DLD1 (cell line): ENCODE measurements at regions not wholly inside any gene's neighbourhood (a gene's known extent, or its start where the extent isn't known, plus 50 kb on each side); places are given as distances from the start of the nearest gene placed in this dataset.

Experiments used
- in situ Hi-C: cut with HindIII; loops from 2 replicates; pipeline ENCODE4 v1.10.0; 2017; ENCODE audit warnings: low sequenced_read_pairs

DNA sequence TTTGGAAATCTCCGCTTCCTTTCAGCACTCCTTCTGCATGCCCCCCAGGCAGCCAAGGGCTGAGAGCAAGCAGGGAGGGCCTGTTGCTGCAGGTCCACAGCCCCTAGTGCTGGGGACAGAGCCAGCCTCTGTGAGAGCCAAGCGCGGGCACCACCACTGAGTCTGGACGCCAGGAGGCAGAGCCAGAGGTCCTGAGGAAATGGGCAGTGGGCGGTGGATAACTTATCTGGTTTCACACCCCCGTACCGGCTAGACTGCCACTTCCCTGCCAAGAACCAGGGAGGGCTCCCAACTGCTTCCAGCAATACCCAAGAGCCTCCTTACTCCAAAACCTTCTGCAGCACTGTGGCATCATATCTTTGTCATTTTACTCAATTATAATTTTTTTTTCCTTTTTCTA is 141.6 kb upstream of the IGF1R start:
- in situ Hi-C loops, result no loop called here

DNA sequence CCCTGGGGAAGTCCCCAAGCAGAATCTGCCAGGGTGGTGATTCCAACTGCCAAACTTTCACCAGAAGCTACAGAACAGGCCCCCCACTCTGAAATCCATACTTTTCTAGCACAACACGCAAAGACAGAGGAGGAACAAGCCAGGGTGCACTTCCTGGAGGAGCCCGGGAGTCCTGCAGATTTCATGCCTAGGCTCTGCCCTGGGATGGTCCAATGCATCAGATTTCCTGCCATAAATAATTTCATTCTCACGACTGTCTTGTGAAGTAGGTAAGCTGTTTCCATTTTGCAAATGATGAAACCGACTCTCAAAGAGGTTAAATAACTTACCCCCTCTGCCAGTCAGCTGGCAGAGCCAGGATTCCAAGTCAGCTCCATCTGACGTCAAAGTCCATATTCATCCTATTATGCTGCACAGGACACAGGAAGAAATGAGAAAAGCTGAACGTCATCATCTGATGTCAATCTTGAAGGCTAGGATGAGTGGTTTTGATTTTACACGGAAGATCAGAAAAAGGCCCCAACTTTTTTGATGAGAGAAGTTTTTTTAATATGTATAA is 134.8 kb upstream of the IGF1R start:
- in situ Hi-C loops, result no loop called here

DNA sequence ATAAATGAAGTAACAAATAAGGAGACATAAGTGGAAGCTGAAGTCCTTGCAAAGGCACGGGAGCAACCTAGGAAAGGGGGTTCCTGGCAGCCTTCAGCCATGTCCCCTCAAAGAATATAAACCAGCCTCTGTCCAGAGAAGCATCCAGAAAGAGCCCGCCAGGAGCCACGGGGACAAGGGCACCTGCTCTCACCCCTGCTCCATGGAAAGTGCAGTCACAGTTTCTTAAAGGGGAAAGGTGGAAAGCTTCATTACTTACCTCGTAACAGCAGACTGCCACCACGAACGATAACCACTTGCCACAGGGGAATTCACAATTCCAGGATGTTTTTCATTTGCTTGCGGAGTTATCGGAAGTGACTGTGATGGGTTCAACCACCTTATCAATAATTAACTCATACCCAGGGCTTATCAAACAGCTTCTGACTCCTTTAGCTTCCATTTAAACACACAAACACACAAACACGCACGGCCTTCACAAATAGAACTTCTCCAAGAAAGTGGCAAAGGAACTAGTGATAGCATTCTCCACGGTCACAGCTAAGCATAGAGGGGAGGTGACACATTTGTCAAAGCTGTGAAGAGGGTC is 134.2 kb upstream of the IGF1R start:
- in situ Hi-C loops, result no loop called here

DNA sequence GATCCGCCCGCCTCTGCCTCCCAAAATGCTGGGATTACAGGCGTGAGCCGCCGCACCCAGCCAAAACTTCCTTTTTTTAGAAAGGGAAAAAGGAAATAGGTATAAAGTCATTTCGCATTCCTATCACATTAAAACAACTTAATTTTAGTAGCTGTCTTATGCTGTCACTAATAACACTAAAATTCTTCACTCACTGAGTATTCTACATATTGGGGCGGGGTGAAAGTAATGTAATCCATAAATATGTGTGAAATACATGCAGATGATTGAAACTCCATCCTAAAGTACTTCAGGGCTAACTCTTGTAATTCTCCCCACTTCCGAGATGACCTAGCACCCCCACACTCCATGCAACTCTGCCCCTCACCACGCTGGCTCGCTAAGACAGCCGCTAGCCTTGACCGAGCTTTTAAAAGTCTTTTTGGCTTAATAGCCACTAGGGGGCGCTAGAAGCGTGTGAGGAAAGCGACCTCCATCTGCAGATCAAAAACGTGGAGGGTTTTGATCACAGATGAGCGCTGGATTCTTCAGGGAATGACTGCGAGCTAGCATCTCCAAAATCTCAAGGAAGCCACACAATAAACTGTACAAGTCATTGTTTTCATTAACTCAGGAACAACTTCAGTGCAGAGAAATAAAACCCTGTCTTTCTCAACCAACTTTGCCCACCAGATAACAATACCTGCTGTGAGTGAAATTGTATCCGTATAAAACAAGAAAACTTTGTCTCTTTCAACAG is 129.3 kb upstream of the IGF1R start:
- in situ Hi-C loops, result no loop called here

DNA sequence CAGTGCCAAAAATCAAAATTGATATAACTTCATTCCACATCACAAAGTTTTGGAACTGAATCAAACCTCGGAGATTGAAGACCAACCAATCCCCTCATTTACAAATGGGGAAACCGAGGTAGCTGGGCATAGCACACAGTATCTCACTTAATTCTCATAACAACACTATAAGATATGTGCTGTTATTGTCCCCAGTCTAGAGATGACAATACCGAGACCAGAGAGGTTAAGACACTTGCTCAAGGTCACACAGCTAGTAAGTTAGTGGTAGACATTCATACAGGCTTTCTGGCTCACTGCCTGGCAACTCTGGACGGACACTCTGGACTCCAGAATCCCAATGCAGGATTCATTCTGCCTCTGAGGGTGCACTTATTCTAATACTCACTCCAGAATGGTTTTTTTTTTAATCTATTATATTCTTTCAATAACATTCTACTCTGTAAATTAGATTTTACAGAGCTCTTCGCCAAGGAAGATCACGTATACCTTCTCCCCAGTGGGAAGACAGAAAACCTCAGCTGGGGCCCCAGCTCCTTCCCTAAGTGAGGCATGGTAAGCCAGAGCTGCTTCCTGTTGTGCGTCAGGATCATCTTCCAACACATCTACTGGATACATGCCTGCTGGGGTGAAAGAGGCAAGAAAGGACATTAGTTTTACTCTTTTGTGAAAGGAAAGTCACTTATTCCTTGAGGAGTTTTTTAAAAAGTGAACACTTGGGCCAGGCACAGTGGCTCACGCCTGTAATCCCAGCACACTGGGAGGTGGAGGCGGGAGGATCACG is 128.4 kb upstream of the IGF1R start:
- in situ Hi-C loops, result no loop called here

DNA sequence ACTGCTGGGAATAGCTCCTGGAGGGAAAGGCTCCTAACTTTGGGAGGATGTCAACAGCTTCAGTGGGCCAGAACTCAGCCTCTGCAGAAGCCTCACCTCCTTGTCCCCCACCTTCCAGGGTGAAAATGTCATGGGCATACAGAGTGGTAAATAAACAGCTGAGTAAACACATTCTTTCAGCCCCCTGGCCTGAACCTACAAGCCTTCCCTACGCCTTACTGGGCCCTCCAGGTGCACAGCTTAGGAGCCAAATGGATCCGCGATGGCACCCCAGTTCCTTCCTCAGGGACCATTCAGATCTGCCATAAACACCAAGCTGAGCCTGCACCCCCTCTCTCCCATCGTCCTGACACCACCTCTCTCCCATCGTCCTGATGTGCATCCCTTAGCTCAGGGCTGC is 126.2 kb upstream of the IGF1R start:
- in situ Hi-C loops, result no loop called here

DNA sequence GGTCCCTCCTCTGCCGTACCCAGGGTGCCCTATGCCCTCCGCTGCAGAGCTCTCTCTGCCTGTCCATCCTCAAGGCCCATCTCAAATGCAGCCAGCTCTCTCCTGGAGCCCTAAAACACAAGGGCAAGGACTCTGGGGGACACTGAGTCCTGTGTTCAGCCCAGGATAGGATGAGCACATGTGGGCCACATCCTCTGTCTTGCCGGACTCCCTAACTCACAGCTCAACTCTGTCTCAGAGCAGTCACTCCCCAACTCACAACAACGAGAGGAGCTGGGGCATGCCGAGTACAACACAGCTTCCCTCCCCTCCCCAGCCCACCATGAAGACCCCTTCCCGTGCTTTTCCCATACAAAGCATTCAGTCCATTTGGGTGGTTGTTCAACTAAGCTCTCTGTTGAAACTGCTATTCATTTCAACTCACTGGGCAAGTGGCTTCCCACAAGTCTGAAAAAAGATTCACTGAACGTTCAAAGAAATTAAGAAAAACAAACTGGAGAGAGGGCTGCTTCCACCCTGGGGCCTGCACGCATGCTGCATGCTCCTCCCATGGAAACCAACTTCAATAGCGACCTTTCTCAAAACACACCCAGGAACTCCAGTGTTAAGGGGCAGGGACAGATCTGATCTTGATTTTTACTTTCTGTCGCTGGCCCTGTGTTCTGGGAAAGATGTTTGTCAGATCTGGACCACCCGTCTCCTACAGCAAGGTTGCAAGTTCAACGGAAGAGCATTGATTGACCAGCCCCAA is 124.3 kb upstream of the IGF1R start:
- in situ Hi-C loops, result no loop called here

DNA sequence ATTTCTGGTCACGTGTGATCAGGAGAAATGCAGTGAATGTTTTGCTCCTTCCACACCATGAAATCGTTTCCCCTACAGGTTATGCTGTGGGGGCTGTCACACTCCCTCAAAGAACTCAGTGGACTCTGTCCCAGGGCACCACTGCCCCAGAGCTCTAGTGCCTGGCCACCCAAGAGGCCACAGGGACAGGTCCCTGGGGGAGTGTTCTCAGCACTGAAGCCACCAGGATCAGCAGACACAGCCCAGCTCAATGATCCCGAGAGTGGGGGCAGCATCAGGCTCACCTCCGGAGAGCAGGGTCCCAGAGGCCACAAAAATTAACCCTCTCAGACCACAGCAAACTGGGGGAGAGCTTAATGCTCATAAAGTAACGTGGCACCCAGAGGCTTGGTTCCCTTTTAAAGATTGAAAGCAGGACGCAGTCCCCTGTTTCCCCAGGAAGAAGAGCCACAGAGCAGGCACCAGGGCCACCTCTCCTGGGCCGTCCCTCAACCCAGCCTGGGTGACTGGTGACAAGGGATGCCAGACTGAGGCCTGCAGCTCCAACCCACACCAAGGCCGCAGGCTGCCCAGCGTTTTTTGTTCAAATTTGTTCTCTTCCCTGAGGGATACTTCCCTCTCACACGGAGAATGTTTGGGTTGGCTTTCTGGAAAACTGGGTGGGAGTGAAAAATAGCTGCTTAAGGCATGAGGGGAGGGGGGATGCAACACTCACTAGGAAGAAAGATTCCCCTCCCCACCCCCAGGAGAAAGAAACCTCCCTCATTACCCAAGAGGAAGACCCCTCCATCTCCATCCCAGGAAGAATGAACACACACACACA is 123.3 kb upstream of the IGF1R start:
- in situ Hi-C loops, result no loop called here

DNA sequence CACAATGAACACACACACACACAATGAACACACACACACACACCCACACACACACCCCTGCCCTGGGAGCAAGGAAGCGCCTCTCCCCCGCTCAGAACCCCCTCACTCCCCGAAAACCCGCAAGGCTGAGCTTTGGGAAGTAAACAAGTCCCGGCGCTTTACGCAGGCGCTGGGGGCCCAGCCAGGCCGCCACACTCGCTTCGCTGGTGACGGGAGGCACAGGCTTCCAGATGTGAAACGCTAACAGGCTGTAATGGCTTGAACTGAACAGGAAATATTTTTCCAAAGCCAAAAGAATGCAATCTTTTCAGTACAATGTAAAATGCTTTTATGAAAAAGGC is 122.7 kb upstream of the IGF1R start:
- in situ Hi-C loops, result no loop called here

DNA sequence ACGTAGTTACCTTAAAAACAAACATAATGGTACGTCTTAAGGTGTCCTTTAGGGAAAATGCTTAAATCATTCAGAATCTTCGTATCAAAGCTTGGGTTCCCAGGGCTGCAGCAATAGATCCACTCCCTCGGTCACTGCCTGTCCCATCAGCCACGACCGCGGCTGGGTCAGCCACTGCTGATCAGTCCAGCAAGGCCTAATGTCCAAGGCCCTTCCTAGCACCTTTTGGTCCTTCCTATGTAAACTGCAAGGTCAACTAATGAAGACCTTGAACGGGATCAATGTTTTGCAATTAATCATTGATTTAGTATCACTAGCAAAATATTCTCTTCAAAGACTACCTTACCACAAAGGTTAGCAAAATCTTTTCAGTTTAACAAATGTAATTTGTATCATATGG is 122.2 kb upstream of the IGF1R start:
- in situ Hi-C loops, result no loop called here

DNA sequence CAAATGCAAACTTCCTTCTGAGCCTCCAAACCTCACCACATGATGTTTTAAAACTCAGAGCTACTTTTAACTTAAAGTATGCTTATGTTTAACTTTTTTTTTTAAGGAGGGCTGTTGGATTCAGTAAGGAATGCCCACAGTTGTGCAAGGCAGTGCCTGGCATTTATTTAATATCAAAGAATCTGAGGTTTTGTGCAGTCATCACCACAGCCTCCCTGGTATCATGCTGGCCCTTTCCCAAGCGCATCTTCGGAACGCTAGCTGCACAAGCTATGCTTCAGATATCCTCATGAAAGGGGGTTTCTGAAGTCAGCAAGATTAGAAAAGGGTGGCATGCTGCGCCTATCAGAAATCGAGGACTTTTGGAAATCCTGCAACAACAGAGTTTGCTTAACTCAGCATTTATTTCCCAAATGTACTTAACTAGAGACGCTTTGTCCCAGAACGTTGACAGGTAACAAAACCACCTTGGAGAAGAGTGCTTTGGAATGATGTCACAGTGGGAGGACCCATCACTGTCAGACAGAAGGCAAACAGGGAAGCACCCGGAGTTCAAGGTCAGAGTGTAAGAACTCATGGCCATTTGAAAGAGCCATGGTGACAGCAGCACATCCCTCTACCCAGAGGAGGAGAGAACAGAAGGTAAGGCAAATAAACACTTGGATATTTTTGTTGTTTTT is 120.2 kb upstream of the IGF1R start:
- in situ Hi-C loops, result no loop called here

DNA sequence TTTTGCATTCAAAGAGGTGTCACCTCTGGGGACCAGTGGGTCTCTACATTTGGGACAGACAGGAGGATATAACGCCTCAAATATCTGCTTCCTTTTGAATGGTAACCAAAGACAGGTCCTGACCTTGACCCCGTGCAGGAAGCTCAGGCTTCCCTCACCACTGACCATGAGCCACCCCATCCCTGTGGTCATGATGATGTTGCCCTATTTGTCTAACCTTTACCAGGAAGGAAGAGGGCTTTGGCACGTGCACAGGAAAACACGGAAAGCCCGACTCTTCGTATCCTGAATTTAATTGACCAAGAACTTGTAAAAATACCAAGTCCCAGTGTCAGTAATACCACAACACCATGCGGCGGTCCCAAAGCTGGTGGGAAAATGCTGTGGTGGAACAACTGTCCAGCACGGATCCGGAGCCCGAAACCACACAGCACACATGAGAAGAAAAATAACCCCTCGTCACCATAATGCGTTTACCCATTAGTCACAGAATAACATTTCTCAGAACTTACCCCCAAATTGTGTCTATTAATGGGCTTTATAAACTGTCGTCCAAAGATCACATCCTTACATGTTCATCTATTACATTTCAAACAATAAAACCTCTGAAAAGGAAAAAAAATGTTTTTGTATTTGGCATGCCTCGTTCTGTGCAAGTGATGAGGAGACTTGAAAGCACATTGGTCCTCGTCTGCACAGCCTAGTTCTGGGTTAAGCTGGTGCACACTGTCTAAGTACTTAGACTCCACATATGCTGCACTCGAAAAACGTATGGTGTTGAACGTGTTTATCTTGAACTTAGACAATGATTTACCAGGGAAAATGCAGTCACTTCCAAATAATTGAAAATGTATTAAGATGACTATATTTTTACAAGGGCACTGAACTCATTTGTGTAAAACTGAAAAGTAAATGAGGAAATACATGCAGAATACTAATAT is 118.9 kb upstream of the IGF1R start:
- in situ Hi-C loops, result no loop called here

DNA sequence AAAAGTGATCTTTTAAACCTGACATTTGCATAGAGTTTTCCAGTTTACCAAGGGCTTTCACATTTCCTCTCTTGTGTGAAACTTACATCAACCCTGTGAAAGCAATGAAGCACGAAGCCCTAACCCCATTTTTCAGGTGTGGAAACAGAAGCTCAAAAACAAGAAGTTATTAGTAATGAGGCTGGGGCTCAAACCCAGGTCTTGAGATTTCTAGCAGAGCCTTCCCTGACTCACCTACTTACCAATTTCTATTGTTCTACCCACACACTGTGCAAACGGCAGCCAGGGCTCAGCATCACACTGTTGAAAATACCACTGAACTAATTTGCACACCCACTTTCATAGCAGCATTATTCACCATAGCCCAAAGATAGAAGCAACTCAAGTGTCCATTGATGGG is 117.8 kb upstream of the IGF1R start:
- in situ Hi-C loops, result no loop called here

DNA sequence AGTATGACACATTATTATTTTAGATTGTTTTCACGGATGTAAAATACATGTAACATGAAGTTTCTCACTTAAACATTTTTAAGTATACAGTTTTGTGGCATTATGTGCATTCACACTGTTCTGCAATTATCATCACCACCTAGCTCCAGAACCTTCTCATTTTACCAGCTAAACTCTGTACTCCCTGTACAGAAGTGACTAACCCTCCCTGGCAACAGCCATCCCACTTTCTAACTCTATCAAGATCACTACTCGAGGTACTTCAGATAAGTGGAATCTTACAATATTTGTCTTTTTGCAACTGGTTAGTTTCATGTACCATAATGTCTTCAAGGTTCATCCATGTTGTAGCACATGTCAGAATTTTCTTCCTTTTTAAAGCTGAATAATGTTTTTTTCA is 116.3 kb upstream of the IGF1R start:
- in situ Hi-C loops, result no loop called here

DNA sequence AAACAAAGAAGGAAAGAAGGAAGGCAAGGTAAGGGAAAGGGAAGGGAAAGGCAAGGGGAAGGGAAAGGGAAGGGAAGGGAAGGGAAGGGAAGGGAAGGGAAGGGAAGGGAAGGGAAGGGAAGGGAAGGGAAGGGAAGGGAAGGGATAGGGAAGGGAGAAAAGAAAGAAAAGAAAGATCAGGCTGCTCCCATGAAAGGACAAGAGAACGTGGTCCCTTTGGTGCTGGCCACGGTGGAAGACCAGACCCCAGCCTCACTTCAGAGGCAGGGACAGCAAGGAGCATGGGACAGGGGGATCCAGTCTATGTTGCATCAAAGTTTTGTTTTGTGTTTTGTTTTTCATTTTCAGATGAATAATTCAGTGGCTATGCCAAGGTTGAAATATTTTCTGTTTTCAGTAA is 111.4 kb upstream of the IGF1R start:
- in situ Hi-C loops, result no loop called here

DNA sequence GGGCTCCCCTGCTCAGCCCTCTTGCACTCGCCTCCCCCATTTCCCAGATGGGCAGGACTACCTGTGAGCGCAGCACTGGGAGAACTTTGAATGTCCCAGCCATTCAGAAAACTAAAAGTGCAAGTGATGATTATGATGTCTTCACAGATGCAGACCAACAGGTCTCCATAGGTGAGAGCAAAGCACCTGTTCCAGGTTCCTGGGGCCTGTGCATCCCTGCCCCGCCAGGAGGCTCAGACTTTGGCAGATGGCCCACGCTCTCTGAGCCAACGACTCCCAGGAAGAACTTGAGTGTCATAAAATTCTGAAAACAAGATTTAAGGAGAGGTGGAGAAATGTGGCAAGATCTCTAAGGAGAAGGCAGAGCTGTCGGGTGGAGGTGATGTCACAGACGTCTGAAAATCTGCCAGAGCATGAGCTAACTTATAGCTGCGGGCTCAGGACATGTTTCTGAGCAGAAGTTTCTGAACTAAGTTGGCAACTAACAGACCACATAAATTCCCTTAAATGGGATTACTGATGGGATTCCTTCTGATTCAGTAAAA is 110.8 kb upstream of the IGF1R start:
- in situ Hi-C loops, result no loop called here

DNA sequence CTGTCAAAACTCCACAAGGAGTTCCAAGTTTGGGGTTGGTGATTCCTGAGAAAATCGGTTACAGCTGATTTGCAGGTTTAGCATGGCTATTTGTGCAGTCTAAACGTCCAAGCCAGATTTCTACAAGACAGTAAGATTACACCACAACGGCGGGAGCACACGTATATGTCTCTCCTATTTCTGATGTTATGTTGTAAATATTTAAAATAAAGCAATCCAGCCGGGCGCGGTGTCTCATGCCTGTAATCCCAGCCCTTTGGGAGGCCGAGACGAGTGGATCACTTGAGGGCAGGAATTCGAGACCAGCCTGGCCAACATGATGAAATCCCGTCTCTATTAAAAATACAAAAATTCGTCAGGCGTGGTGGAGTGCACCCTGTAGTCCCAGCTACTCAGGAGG is 106.8 kb upstream of the IGF1R start:
- in situ Hi-C loops, result no loop called here

DNA sequence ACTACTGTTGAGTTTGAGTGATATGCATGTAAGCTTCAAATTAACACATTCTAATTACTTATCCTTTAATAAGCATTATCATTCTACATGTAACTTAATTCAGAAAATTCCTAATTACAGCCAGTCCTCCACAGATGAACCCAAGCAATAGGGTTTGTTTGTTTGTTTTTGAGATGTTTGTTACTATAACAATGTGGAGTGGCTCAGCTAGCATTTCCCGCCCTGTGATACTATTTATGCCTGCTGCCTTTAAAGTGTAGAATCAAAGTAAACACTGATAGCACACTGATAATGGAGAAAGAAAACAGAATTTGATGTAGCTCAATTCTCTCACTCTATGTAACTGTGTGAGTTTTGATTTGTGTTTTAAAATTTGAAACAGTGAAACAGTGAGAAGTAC is 105.1 kb upstream of the IGF1R start:
- in situ Hi-C loops, result no loop called here

DNA sequence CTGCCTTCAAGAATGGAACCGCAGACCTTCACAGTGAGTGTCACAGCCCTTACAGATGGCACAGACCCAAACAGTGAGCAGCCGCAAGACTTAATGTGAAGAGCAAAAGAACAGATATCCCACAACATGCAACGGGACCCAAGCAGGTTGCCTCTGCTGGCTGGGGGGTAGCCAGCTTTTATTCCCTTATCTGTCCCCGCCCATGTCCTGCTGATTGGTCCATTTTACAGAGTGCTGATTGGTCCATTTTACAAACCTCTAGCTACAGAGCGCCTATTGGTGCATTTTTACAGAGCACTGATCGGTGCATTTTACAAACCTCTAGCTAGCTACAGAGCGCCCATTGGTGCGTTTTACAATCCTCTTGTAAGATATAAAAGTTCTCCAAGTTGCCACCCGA is 102.0 kb upstream of the IGF1R start:
- in situ Hi-C loops, result no loop called here
